Stomach smooth muscle (tissue), 2 donors: ENCODE measurements at regions not wholly inside any gene's neighbourhood (a gene's known extent, or its start where the extent isn't known, plus 50 kb on each side); places are given as distances from the start of the nearest gene placed in this dataset.

ENCODE experiments used
- H3K27ac ChIP-seq: one replicate; pipeline ENCODE4 v1.7.0; 2013; ENCODE audit warnings: mild to moderate bottlenecking, low read length, inconsistent platforms
- H3K27me3 ChIP-seq, 2 donors: one replicate each; pipeline ENCODE4 v1.7.0; 2013; ENCODE audit warnings: low read length in 2 of 2; ENCODE audit not compliant: insufficient read depth in 2 of 2, control insufficient read depth in 1 of 2
- H3K36me3 ChIP-seq, 2 donors: one replicate each; pipeline ENCODE4 v1.7.0; 2013; ENCODE audit warnings: low read length in 2 of 2; ENCODE audit not compliant: control insufficient read depth in 2 of 2, insufficient read depth in 2 of 2
- H3K4me1 ChIP-seq: one replicate; pipeline ENCODE4 v1.7.0; 2013; ENCODE audit warnings: low read length; ENCODE audit not compliant: control insufficient read depth, insufficient read depth
- H3K4me3 ChIP-seq, 2 donors: one replicate each; pipeline ENCODE4 v1.7.0; 2013; ENCODE audit warnings: low read length in 2 of 2
- H3K9ac ChIP-seq, 2 donors: one replicate each; pipeline ENCODE4 v1.7.0; 2013; ENCODE audit warnings: low read length in 2 of 2, mild to moderate bottlenecking in 1 of 2
- H3K9me3 ChIP-seq, 2 donors: one replicate each; pipeline ENCODE4 v1.7.0; 2013; ENCODE audit warnings: low read length in 2 of 2; ENCODE audit not compliant: control insufficient read depth in 2 of 2
- donor health status: healthy.
- donor health status: Pancreatic carcinoma.

- H3K9ac ChIP-seq, result no peak overlapping the region
- H3K27ac ChIP-seq, result no peak overlapping the region
- H3K27me3 ChIP-seq, result no peaks in the 10 kb centered on the region
Measured at GRCh38 chr12:89971880-89972279, 263.2 kb upstream of the ATP2B1 start.

GRCh38 chr12:89970722-89971121 lies 262.1 kb upstream of the ATP2B1 start:
- Histone ChIP-seq H3K4me3 (no peak overlapping the region), H3K9ac (no peak overlapping the region), H3K27ac (no peak overlapping the region), H3K4me1 (no peaks in the 10 kb centered on the region), H3K27me3 (no peaks in the 10 kb centered on the region), H3K9me3 (no peaks in the 10 kb centered on the region), H3K36me3 (no peaks in the 10 kb centered on the region)

More at GRCh38 chr12:89971880-89972279, 263.2 kb upstream of the ATP2B1 start:
- no peaks in the 10 kb centered on the region for H3K36me3 ChIP-seq
- H3K4me1 ChIP-seq, result no peaks in the 10 kb centered on the region
- no peak overlapping the region for H3K4me3 ChIP-seq
- H3K9me3 ChIP-seq, result no peaks in the 10 kb centered on the region

DNA sequence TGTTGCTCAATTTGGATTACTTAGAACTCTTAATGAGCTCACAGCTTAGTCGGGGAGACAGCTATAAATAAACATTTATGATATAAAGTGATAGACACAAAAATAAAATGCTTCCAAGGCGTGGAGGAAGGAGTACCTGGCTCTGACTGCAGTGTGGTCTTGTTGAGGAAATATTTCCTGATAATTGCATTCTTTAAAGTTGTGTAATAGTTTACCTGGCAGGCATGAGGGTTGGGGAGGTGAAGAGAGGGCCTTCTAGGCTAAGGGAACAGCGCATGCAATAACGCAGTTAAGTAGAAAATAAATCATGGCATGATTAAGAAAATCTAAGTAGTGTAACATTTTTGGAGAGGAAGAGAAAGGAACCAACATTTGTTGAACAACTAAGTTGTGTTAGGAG lies 260.5 kb upstream of the ATP2B1 start:
- Histone ChIP-seq H3K27ac (no peak overlapping the region), H3K4me3 (no peak overlapping the region), H3K27me3 (no peaks in the 10 kb centered on the region), H3K9ac (no peak overlapping the region), H3K4me1 (no peaks in the 10 kb centered on the region), H3K36me3 (no peaks in the 10 kb centered on the region), H3K9me3 (no peaks in the 10 kb centered on the region)

DNA sequence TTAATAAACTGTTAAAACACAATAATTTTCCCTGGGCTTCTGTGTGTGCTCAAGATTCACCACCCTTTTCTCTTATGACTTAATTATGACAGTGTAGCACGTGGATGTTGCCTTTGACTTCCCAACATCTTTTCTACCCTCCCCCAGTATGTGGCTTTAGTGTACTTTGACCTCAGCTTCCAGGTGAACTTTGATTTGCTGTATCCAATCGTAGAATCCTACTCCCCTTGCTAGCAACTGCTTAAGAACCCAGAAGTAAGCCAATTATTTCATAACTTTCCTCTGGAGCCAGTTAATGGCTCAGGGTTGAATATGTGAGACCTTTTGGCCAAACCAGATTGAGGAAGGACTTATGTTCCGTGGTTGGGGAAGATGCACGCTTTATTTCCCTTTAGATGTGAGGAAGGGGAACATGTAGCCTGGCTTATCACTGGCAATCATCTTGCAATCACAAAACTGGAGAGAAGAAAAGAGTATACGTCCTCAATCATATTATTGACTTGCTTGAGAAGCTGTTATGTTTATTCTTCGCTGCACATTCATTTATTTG lies 259.6 kb upstream of the ATP2B1 start:
- no peaks in the 10 kb centered on the region for H3K36me3 ChIP-seq
- no peak overlapping the region for H3K4me3 ChIP-seq
- no peaks in the 10 kb centered on the region for H3K9me3 ChIP-seq
- no peaks in the 10 kb centered on the region for H3K4me1 ChIP-seq
- no peaks in the 10 kb centered on the region for H3K27me3 ChIP-seq
- no peak overlapping the region for H3K27ac ChIP-seq
- H3K9ac ChIP-seq, result no peak overlapping the region

DNA sequence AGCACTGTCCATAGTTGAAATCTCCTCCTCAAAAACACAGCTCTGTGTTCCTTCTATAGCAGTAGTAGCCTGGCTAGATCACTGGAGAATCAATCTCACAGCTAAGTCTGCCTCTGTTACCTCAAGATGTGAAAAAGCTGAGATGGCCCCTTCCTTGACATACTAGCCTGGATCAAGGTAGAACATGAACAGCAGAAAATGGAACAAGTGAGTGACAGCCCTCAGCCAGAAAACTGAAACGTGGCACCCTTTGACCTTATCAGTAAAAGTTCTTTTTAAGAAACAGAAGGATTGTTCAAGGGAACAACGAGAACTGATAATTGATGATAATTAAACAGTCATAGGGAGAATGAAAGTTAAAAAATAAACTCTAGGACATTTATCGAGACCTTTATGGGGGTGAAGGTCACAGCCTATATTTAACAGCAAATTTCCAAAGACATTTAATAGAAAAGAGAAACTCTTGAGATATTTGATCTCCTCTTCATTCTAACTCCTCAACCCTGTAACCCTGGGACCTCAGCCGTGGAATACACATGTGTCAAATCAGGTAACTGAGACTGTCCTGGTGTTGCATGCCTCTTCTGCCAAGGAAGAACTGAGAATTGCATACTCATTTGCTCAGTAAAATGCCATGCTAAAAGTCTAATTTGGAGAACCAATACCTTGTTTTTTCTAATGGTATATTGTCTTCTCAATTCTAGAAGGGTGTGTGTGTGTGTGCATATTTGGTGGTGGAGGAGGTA lies 258.0 kb upstream of the ATP2B1 start:
- Histone ChIP-seq H3K27ac (no peak overlapping the region), H3K9ac (no peak overlapping the region)

GRCh38 chr12:89965993-89966392 lies 257.4 kb upstream of the ATP2B1 start:
- Histone ChIP-seq H3K4me3 (no peak overlapping the region), H3K27me3 (no peaks in the 10 kb centered on the region), H3K9ac (no peak overlapping the region), H3K9me3 (no peaks in the 10 kb centered on the region), H3K27ac (no peak overlapping the region), H3K4me1 (no peaks in the 10 kb centered on the region), H3K36me3 (no peaks in the 10 kb centered on the region)

More for the DNA sequence above, 258.0 kb upstream of the ATP2B1 start:
- Histone ChIP-seq H3K4me1 (no peaks in the 10 kb centered on the region), H3K9me3 (no peaks in the 10 kb centered on the region), H3K4me3 (no peak overlapping the region), H3K27me3 (no peaks in the 10 kb centered on the region), H3K36me3 (no peaks in the 10 kb centered on the region)

DNA sequence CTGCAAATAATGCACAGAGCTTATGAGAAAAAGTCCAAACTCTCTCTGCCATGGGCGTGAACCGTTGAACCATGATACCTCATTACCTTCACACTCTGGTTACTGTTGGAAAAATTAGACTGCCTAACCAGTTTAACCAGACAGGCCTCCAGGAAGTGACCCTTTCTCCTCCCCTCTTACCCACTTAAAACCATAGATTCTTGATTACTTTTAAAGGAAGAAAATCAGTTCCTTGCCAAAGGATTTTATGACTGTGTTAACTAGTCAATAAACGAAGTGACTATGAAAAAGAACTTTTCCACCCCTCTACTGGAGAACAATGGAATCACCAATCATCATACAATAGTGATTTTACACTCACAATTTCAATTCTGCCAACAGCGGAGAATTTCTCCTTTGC lies 254.0 kb upstream of the ATP2B1 start:
- Histone ChIP-seq H3K9me3 (no peaks in the 10 kb centered on the region), H3K4me1 (no peaks in the 10 kb centered on the region), H3K4me3 (no peak overlapping the region), H3K27ac (no peak overlapping the region), H3K27me3 (no peaks in the 10 kb centered on the region), H3K36me3 (no peaks in the 10 kb centered on the region), H3K9ac (no peak overlapping the region)

DNA sequence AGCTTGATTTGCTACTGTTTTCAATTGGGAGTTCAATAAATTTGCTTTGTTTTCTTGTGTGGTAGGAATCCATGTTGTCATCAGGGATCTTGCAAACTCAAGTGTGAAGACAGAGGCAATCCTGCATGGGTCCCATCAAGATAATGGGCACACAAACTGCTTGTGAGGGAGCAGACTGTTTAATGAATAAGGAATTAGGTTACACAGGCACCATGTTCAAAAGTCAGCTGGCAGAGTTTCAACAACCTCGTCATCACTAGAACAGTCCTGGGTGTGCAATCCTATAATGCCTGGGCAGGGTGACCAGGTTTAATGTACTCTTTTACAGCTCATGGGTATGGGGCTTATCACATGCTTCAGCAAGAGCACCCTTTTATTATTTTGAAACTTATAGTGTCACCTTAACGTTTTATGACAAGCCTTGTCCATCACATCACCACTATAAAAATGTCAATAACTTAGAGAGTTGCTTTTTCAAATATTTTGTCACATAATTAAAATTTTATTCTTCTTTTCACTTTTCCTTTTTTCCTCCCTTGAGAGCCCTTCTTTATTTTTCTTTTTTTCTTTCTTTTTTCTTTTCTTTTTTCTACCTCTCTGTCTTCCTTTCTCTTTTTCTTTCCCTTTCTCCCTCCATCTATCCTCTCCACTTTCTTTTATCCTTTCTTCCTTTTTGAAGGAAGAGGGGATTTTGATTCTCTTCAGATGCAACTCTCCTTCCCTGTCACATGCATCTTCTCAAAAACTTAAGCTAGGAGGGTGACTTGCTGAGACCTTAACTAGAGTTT lies 252.2 kb upstream of the ATP2B1 start:
- Histone ChIP-seq H3K36me3 (no peaks in the 10 kb centered on the region), H3K27me3 (no peaks in the 10 kb centered on the region), H3K27ac (no peak overlapping the region)

GRCh38 chr12:89960011-89960507 lies 251.4 kb upstream of the ATP2B1 start:
- no peaks in the 10 kb centered on the region for H3K36me3 ChIP-seq
- no peak overlapping the region for H3K27ac ChIP-seq
- H3K4me3 ChIP-seq, result no peak overlapping the region
- H3K9me3 ChIP-seq, result no peaks in the 10 kb centered on the region
- H3K27me3 ChIP-seq, result no peaks in the 10 kb centered on the region
- H3K4me1 ChIP-seq, result no peaks in the 10 kb centered on the region
- H3K9ac ChIP-seq, result no peak overlapping the region

More for the DNA sequence above, 252.2 kb upstream of the ATP2B1 start:
- Histone ChIP-seq H3K9ac (no peak overlapping the region), H3K4me3 (no peak overlapping the region), H3K9me3 (no peaks in the 10 kb centered on the region), H3K4me1 (no peaks in the 10 kb centered on the region)

DNA sequence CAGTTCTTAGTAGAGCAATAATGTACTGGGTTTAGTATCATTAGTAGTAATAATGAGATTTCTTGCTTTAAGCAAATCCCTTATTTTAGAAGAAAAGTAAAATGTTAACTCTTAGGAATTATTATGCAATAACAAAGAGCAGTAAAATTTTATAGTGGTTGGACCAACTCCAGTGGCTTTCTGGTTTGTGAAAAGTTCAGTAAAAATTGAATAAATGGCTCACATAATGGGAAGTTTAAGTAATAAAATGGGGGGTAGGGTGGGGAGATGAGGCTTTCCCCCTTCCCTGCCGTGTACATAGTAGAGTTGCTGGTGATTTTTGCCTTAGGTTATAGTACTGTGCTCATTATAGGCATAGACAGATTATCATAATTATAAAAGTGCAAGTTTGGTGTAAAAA lies 250.5 kb upstream of the ATP2B1 start:
- no peaks in the 10 kb centered on the region for H3K27me3 ChIP-seq
- no peak overlapping the region for H3K4me3 ChIP-seq
- H3K9ac ChIP-seq, result no peak overlapping the region

More for the DNA sequence above, 250.5 kb upstream of the ATP2B1 start:
- Histone ChIP-seq H3K36me3 (no peaks in the 10 kb centered on the region), H3K4me1 (no peaks in the 10 kb centered on the region), H3K27ac (no peak overlapping the region), H3K9me3 (no peaks in the 10 kb centered on the region)
